Breast epithelium (tissue), 3 donors: ENCODE measurements at regions not wholly inside any gene's neighbourhood (a gene's known extent, or its start where the extent isn't known, plus 50 kb on each side); places are given as distances from the start of the nearest gene placed in this dataset.

Source experiments
- CTCF ChIP-seq, 3 donors: fragments of 450-650 bp; IDR thresholded peaks; one replicate each; pipeline ENCODE4 v1.5.1; 2016 to 2017; ENCODE audit warnings: antibody characterized with exemption in 3 of 3, mild to moderate bottlenecking in 3 of 3, moderate library complexity in 3 of 3
- POLR2A ChIP-seq: fragments of 450-650 bp; IDR thresholded peaks from one replicate; pipeline ENCODE4 v1.6.1; 2016; ENCODE audit warnings: antibody characterized with exemption, mild to moderate bottlenecking, moderate library complexity

- TF ChIP-seq CTCF (IDR thresholded peaks at IDR 0.05), result no peak
- no peak for TF ChIP-seq POLR2A
Measured at GRCh38 chr7:84720456-84721097, 466.3 kb downstream of the SEMA3D start.
